CD4-positive, alpha-beta T cell treated with Interleukin-10 for 1 hour (primary cell): ENCODE measurements at regions not wholly inside any gene's neighbourhood (a gene's known extent, or its start where the extent isn't known, plus 50 kb on each side); places are given as distances from the start of the nearest gene placed in this dataset.

Experiments
- DNase-seq: peaks from one replicate; pipeline ENCODE4 v3.0.0-alpha.2; 2020

GRCh38 chr10:30256084-30256483 is 93.0 kb downstream of the MTPAP start:
- no peak for DNase-seq

GRCh38 chr10:30254926-30255325 is 94.2 kb downstream of the MTPAP start:
- no peak for DNase-seq

DNA sequence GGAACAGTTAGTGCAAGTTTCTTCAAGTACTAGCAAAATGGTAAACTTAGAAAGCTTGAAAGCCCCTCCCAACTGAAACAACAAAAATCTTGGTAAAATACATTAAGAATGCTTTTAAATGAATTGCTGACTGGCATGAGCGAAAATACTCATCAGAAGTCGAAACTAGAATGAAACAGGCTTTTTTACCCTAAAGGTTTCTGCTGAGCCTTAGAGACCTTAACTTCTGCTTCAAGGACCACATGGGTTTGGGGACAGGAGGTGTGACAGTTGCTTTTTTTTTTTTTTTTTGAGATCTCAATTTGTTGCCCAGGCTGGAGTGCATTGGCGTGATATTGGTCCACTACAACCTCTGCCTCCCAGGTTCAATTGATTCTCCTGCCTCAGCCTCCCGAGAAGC is 100.3 kb downstream of the MTPAP start:
- DNase-seq = no peak

GRCh38 chr10:30247704-30248103 is 101.4 kb downstream of the MTPAP start:
- no peak for DNase-seq

- no peak for DNase-seq
Observed at GRCh38 chr10:30241422-30242110, 107.5 kb downstream of the MTPAP start.

DNA sequence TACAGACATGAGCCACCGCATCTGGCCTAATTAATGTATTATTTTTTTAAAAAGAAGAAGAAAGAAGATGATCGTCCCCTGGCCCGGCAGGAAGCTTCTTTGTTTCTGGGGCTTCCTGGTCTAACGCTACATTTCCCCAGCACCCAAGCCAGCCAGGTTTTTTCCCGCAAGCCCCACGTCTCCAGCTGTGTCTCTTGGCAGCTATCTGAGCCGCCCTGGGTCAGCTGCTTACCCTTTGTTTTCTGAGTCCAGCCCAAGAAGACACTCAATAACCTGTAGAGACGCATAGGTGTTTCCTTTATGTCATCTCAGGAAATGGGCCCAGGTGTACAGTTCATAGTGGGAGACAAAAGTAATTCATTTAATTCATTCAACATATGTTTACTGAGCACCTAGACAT is 110.2 kb downstream of the MTPAP start:
- DNase-seq = no peak

DNA sequence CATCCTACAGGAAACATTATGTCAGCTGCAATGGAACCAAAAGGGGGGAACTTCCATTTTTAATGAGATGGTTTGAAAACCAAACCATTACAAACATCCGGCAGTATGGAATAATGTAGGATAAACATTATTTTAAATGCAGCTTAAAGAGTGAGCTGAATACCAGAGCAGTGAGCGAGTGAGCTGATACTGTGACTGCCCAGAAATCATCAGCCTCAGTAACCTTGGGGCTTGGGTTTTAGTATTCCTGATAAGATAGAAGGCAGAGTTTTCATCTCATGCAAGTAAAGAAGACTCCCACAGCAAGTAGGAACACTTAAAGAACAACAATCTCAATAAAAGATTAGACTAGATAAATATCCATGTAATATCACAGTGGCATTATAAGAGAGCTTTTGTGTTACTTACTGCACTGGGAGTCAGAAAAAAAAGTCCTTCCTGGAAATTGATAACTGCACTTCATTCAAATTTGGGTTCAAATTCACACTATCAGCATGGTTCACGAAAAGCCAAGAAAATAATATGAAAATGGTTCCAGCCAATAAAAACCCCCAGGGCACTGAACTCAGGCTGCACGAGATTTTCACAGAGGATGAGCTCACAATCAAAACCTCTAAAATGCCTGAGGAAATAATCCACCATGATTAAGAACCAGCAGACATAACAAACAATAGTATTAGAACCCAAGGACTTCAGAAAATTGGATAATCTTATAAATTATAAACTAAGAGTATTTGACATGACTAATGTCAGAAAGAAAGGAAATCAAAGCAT is 115.7 kb downstream of the MTPAP start:
- no peak for DNase-seq

- DNase-seq = no peak
Observed at GRCh38 chr10:30231709-30232108, 117.4 kb downstream of the MTPAP start.

DNA sequence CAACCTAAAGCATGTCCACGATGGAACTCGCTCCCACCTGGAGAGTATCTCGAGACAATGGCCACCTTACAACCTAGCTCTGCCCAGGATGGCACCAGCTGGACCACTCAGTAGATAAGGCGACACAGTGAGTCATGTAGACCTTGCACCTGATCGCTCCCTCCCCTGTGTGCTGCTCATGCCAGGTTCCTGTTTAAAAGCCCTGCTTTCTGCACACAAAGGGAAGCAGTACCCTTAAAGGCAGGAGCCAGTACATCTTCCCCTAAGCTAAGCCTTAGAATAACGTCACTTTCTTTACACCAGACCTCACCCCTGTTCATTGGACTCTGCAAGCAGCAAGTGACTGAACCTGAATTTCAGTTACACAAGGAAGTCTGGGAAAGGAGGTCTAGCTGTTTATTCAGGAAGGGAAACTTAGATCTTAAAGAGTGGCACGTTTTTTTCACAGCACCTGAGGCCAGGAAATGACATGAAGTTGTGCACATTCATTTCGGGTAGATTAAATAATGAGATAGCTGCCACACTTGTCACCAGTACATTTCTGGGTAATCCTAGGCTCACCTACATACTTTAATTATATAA is 117.9 kb downstream of the MTPAP start:
- DNase-seq = peak; percentile 6

- DNase-seq = no peak
Observed at GRCh38 chr10:30229536-30229935, 119.5 kb downstream of the MTPAP start.

DNA sequence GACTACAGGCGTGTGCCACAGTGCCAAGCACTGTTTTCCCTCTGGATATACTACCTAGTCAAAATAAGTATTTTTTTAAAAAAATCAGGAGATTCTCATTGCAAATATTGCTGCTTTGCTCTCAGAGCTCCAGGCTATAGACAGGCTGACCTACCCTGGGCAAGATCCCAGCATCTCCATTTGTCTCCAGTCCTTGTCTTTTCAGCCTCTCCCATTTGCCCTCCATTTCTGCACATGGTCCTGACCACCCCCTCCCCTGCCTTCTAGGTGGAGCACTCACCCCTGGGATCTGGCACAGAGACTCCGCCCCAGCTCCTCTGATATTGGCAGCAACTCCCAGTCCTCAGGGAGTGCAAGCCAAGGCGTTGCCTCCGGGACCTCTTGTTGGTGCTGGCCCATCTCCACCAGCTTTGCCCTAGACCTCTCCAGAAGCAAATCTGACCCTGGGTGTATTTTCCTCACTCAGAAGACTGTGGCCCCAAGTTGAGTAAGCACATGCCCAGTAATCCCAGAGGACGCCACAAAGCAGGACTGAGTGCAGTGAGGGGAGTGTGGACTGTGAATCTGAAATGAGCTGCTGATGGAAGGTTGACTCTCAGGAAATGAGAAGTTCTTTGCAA is 120.6 kb downstream of the MTPAP start:
- DNase-seq = no peak

DNA sequence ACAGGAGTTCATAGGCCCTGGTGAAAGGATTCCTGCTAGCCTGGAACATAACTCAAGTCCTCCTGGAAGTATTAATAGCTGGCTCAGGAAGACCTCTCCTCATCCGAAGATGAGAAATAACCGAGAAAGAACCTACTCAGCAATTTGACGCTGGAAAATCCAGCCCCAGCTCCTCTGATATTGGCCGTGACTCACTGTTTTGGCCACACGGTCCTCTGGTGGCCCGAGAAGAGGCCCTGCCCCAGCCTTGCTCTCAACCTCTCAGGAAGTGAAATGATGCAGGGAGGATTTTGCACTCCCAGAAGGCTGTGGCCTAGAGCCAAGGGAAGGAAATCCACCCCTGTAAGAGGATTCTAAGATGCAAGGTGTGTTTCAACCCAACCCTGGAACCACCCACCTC is 121.6 kb downstream of the MTPAP start:
- DNase-seq = no peak

DNA sequence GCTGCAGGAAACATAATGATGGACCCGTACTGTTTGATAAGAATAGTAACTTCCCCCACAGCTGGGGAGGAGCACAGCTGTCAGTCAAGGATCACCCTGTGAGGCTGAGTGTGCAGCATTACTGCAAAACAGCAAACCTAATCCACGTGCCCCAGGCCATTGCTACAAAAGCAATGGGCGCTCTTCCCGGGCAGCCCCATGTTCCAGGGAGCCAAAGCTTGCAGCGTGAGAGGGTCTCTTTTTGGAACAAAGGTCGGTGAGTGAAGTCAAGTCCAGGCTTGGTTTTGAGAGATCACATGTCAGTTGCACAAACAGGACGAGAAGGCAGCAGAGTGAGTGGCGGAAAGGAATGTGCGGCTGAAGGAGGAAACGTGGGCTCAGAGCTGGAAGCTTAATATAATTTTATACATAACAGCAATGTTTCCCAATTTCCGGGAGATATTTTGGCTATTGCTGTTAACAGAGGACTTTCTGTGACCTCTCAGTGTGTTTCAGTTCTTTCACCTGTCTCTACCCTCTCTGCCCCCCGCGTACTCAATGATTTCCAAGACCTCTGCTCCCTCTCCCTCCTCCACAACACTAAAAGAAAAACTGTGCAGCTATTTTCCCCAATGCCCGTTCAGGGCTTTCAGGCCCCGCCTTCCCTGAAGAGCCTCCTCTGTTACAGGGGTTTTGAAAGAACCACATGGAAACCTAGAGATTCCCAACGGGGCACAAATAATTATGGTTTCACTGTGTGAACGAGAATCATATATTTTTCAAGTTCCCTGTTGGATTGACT is 128.9 kb downstream of the MTPAP start:
- DNase-seq = no peak

DNA sequence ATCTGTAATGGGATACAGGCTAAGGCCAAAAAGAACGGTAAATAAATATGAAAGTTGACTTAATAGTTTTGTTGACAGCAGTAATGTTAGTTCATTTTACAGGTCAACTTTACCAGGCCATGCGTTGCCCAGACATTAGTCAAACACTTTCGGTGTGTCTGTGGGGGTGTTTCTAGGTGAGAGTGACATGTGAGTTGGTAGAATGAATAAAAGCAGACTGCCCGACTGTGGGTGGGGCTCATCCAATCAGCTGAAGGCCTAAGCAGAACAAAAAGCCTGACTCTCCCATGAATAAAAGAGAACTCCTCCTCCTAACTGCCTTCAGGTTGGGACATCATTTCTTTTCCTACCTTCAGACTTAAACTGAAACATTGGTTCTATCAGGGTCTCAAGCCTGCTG is 132.3 kb downstream of the MTPAP start:
- no peak for DNase-seq

DNA sequence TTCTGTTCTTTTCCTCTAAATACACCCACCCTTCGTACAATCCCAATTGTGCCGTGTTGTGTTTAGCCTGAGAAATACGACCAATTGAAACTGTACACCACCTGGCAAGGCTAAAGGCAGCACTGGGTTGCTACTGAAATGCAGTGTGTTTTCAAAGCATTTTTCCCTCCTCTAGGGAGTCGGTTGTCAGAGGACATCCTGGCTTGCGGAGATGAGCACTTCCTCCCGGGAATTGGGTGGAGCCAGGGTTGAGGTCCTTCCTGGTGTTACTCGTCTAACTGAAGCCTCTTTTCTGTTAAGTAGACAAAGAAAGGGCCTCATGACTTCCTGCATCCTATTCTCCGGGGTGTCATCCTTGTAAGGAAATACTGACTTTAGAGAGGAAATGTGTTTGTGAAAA is 133.5 kb downstream of the MTPAP start:
- DNase-seq = no peak

- DNase-seq = no peak
Observed at GRCh38 chr10:30215141-30215540, 133.9 kb downstream of the MTPAP start.

DNA sequence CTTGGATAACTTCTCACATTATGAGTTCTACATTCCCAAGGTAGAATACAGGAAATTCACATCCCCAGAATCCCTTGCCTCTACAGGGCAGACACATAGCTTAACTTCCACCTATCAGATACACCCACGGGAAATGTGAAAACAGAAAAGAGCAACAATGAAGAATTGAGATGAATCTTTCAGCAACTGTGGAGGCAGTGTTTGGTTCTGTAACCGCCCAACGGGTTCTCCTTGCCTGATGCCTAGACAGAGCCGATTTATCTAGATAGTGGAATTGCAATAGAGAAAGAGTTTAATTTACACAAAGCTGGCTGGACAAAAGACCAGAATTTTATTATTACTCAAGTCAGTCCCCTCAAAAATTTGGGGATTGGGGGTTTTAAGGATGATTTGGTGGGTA is 138.8 kb downstream of the MTPAP start:
- DNase-seq = no peak

- no peak for DNase-seq
Observed at GRCh38 chr10:30208330-30208729, 140.7 kb downstream of the MTPAP start.

GRCh38 chr10:30207485-30208052 is 141.5 kb downstream of the MTPAP start:
- DNase-seq = no peak

DNA sequence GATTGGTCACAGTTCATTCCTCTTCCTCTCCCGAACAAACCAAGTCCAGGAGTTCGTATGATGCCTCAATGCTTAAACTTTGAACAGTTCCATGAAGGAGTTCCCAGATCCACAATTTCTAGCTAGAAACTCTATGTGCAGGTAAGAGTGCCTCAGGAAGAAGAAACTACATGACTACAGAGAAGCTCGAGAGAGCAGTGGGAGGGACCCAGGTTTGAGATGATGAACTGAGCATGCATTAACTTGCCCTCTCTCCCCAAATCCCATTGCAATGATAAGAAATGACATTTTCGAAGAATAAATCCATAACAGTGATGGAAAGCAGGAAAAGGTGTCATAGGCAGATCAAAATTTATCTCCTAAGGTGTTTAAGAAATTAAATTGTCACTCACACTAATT is 140.6 kb upstream of the JCAD start:
- DNase-seq = no peak

DNA sequence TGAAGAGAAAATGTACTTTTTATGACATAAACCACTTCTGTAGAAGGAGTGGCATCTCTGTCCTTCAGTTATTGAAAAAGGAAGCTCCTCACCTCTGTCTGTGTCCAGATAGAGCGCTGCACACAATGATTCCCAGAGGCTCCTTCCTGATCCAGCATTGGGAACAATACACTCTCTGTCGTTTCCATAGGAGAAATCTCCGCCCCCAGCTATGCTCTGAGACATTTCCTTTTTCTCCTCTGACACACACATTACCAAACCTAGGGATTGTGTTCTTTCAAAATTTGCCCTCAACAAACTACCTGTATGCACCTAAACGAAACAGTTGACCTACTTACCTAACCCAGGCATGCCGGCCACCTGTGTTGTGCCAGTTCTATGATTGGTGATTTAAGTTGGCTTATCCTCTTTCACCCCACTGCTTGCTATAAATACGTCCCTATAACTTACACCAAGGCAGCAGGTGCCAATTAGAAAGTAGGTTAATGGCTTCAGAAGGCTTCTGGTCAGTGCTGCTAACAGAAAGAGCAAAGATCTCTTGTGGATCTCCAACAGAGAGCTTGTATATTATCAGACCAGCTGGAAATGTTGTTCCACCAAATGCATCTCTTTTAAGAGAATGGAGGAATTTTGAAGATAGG is 140.1 kb upstream of the JCAD start:
- DNase-seq = no peak

GRCh38 chr10:30197186-30197585 is 137.8 kb upstream of the JCAD start:
- no peak for DNase-seq
